Astrocyte (in vitro differentiated cells and primary cell): ENCODE measurements at regions not wholly inside any gene's neighbourhood (a gene's known extent, or its start where the extent isn't known, plus 50 kb on each side); places are given as distances from the start of the nearest gene placed in this dataset.

ENCODE experiments used
- DNase-seq: peaks from one replicate; pipeline ENCODE4 v3.0.0-alpha.2; 2010; ENCODE audit warnings: low read depth
- FAIRE-seq: peaks from 2 replicates; lab custom pipeline; 2011; peaks lifted over from hg19 to GRCh38; lab: Jason Lieb, UNC
- H2AFZ ChIP-seq: 2 replicates; pipeline ENCODE4 v1.6.0; 2012; ENCODE audit warnings: low read depth, low read length, inconsistent platforms
- H3K27ac ChIP-seq: 2 replicates; pipeline ENCODE4 v1.5.1; 2011; ENCODE audit warnings: low read depth, low read length, inconsistent platforms
- H3K27me3 ChIP-seq: 2 replicates; pipeline ENCODE4 v1.6.0; 2011; ENCODE audit warnings: low read length, inconsistent platforms; ENCODE audit not compliant: insufficient read depth
- H3K36me3 ChIP-seq: 2 replicates; pipeline ENCODE4 v1.5.1; 2011; ENCODE audit warnings: low read length, inconsistent platforms; ENCODE audit not compliant: insufficient read depth
- H3K4me1 ChIP-seq: 2 replicates; pipeline ENCODE4 v1.5.1; 2011; ENCODE audit warnings: low read length, inconsistent platforms; ENCODE audit not compliant: insufficient read depth
- H3K4me2 ChIP-seq: 2 replicates; pipeline ENCODE4 v1.6.0; 2012; ENCODE audit warnings: low read length, inconsistent platforms
- H3K4me3 ChIP-seq: 2 replicates; pipeline ENCODE4 v1.5.1; 2011; ENCODE audit warnings: low read depth, mild to moderate bottlenecking, low read length, inconsistent platforms; ENCODE audit not compliant: insufficient read depth
- H3K79me2 ChIP-seq: 2 replicates; pipeline ENCODE4 v1.6.0; 2012; ENCODE audit warnings: mild to moderate bottlenecking, low read length, inconsistent platforms; ENCODE audit not compliant: insufficient read depth
- H3K9ac ChIP-seq: 2 replicates; pipeline ENCODE4 v1.6.0; 2012; ENCODE audit warnings: mild to moderate bottlenecking, low read length, inconsistent platforms
- H3K9me3 ChIP-seq: 2 replicates; pipeline ENCODE4 v1.5.1; 2012; ENCODE audit warnings: low read depth, mild to moderate bottlenecking, low read length, inconsistent platforms; ENCODE audit not compliant: insufficient read depth
- H4K20me1 ChIP-seq: 2 replicates; pipeline ENCODE4 v1.6.0; 2012; ENCODE audit warnings: low read length, inconsistent platforms; ENCODE audit not compliant: insufficient read depth
- H3K27ac Mint-ChIP-seq: one replicate; pipeline ENCODE4 v1.8.0; 2021; ENCODE audit warnings: mild to moderate bottlenecking, mixed read lengths; ENCODE audit not compliant: unreplicated experiment
- H3K27me3 Mint-ChIP-seq: one replicate; pipeline ENCODE4 v1.8.0; 2021; ENCODE audit warnings: low read depth, mixed read lengths; ENCODE audit not compliant: unreplicated experiment
- H3K36me3 Mint-ChIP-seq: one replicate; pipeline ENCODE4 v1.8.0; 2021; ENCODE audit warnings: low read depth, mixed read lengths; ENCODE audit not compliant: unreplicated experiment
- H3K4me1 Mint-ChIP-seq: one replicate; pipeline ENCODE4 v1.8.0; 2021; ENCODE audit warnings: low read depth, mixed read lengths; ENCODE audit not compliant: unreplicated experiment
- H3K4me3 Mint-ChIP-seq: one replicate; pipeline ENCODE4 v1.8.0; 2021; ENCODE audit warnings: mild to moderate bottlenecking, moderate library complexity, mixed read lengths; ENCODE audit not compliant: unreplicated experiment
- H3K9me3 Mint-ChIP-seq: one replicate; pipeline ENCODE4 v1.8.0; 2021; ENCODE audit warnings: mild to moderate bottlenecking, mixed read lengths; ENCODE audit not compliant: unreplicated experiment
- EZH2 ChIP-seq: IDR thresholded peaks from 2 replicates; pipeline ENCODE4 v1.6.1; 2012; ENCODE audit warnings: mild to moderate bottlenecking, low read length, inconsistent platforms; ENCODE audit not compliant: insufficient read depth
- TF ChIP-seq, protein P1 (sequence below): IDR thresholded peaks from 2 replicates; pipeline ENCODE4 v1.5.1; 2011; ENCODE audit warnings: low read depth, mild to moderate bottlenecking, inconsistent platforms, low read length, moderate library complexity; ENCODE audit not compliant: insufficient read depth

DNA sequence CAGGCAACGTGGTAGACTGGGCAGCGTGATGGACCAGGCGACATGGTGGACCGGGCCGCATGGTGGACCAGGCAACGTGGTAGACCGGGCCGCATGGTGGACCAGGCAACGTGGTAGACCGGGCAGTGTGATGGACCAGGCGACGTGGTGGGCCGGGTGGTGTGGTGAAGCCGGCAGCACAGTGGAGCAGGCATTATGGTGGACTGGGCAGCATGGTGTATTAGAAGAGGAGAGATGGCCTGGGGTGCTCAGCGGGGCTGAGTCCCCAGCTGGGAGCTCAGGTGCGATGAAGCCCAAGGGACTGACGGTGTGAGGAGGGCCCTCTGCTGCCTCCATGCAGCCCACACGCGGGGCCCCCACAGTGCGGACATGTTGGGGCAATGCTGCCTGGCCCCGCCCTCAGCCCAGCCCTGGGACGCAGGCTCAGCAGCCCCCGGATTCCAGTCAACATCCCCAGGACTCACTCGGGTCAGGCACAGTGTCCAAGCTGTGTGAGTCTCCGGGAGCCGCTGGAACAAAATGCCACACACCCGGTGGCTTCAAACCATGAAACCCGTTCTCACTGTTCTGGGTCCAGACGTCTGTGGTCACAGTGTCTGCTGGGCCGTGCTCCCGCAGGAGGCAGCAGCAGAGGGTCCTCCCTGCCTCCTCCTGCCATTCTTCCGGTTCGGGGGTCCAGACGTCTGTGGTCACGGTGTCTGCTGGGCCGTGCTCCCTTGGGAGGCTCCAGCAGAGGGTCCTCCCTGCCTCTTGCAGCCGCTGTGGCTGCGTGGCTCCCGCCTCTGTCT, 1084.9 kb downstream of the BRD1 start:
- H3K36me3 ChIP-seq: no peaks in the 10 kb centered on the region
- H3K79me2 ChIP-seq: no peaks in the 10 kb centered on the region
- H3K4me3 ChIP-seq: no peak overlapping the region
- H3K27ac ChIP-seq: no peak overlapping the region
- no peak overlapping the region for H3K4me2 ChIP-seq
- Mint-ChIP-seq H3K4me3 (no peak overlapping the region), H3K4me1 (no peaks in the 10 kb centered on the region), H3K9me3 (no peaks in the 10 kb centered on the region), H3K27ac (no peak overlapping the region), H3K36me3 (no peaks in the 10 kb centered on the region), H3K27me3 (no peaks in the 10 kb centered on the region)
- peaks cover under 1% of the 10 kb centered on the region for H3K9me3 ChIP-seq
- FAIRE-seq (no peak), DNase-seq (no peak)
- no peaks in the 10 kb centered on the region for H3K4me1 ChIP-seq
- TF ChIP-seq, protein P1, sequence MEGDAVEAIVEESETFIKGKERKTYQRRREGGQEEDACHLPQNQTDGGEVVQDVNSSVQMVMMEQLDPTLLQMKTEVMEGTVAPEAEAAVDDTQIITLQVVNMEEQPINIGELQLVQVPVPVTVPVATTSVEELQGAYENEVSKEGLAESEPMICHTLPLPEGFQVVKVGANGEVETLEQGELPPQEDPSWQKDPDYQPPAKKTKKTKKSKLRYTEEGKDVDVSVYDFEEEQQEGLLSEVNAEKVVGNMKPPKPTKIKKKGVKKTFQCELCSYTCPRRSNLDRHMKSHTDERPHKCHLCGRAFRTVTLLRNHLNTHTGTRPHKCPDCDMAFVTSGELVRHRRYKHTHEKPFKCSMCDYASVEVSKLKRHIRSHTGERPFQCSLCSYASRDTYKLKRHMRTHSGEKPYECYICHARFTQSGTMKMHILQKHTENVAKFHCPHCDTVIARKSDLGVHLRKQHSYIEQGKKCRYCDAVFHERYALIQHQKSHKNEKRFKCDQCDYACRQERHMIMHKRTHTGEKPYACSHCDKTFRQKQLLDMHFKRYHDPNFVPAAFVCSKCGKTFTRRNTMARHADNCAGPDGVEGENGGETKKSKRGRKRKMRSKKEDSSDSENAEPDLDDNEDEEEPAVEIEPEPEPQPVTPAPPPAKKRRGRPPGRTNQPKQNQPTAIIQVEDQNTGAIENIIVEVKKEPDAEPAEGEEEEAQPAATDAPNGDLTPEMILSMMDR: no peak
- no peak for TF ChIP-seq EZH2
- no peaks in the 10 kb centered on the region for H3K27me3 ChIP-seq
- H4K20me1 ChIP-seq: no peaks in the 10 kb centered on the region
- H2AFZ ChIP-seq: no peak overlapping the region
- no peak overlapping the region for H3K9ac ChIP-seq

DNA sequence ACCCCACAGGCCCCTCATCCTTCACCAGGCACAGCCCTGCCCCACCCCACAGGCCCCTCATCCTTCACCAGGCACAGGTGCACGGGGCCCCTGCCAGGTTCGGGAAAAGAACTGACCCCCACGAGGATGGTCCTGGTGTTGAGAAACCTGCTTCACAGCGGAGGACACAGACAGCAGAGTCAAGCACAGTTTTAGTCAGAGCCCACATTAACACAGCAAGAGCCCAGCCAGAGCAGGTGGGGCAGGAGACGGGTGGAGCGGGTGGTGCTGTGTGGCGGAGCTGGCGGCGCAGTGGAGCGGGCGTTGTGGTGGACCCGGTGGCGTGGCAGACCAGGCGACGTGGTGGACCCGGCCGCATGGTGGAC, 1085.5 kb downstream of the BRD1 start:
- H4K20me1 ChIP-seq: no peaks in the 10 kb centered on the region
- Mint-ChIP-seq H3K36me3 (no peaks in the 10 kb centered on the region), H3K4me1 (no peaks in the 10 kb centered on the region), H3K9me3 (no peaks in the 10 kb centered on the region), H3K27me3 (no peaks in the 10 kb centered on the region), H3K27ac (no peak overlapping the region), H3K4me3 (no peak overlapping the region)
- H3K9me3 ChIP-seq: peaks cover 4% of the 10 kb centered on the region
- TF ChIP-seq EZH2: no peak
- TF ChIP-seq, protein P1: no peak
- no peak overlapping the region for H3K4me3 ChIP-seq
- no peak overlapping the region for H3K9ac ChIP-seq
- H3K36me3 ChIP-seq: no peaks in the 10 kb centered on the region
- no peak overlapping the region for H2AFZ ChIP-seq
- DNase-seq (no peak), FAIRE-seq (no peak)
- no peaks in the 10 kb centered on the region for H3K27me3 ChIP-seq
- H3K4me2 ChIP-seq: no peak overlapping the region
- H3K79me2 ChIP-seq: no peaks in the 10 kb centered on the region
- no peak overlapping the region for H3K27ac ChIP-seq
- H3K4me1 ChIP-seq: no peaks in the 10 kb centered on the region

DNA sequence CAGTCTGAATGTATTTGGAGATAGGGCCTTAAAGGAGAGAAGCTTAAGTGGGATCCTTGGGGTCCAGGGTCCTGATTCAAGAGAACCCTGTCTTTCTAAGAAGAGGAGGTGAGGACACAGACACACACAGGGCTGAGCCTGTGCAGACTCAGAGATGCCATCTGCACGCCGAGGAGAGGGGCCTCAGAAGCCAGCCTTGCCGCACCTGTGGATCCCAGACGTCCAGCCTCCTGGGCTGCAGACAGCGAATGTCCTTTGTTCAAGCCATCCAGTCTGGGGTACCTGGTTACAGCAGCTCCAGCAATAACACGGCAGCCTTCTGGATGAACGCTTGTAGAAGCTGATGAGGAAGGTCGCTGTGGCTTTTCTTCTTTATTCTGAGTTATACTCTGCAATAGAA, 1086.1 kb downstream of the BRD1 start:
- Mint-ChIP-seq H3K4me1 (no peaks in the 10 kb centered on the region), H3K27me3 (peaks cover 3% of the 10 kb centered on the region), H3K9me3 (no peaks in the 10 kb centered on the region), H3K4me3 (no peak overlapping the region), H3K36me3 (no peaks in the 10 kb centered on the region), H3K27ac (no peak overlapping the region)
- Histone ChIP-seq H3K9ac (no peak overlapping the region), H4K20me1 (no peaks in the 10 kb centered on the region), H3K4me2 (no peak overlapping the region), H3K27me3 (no peaks in the 10 kb centered on the region), H3K4me1 (no peaks in the 10 kb centered on the region), H3K27ac (no peak overlapping the region), H3K79me2 (no peaks in the 10 kb centered on the region), H3K4me3 (no peak overlapping the region), H2AFZ (no peak overlapping the region), H3K36me3 (no peaks in the 10 kb centered on the region), H3K9me3 (peaks cover 7% of the 10 kb centered on the region)
- FAIRE-seq (no peak), DNase-seq (no peak)
- TF ChIP-seq, protein P1: no peak
- no peak for TF ChIP-seq EZH2
